Heart right ventricle (tissue), 16 donors: ENCODE measurements at regions not wholly inside any gene's neighbourhood (a gene's known extent, or its start where the extent isn't known, plus 50 kb on each side); places are given as distances from the start of the nearest gene placed in this dataset.

Experiments used
- ATAC-seq, 8 donors: fragments of 200-7000 bp; cut with Tn5 transposase; one replicate each; pipeline ENCODE4 v1.9.1; 2020; ENCODE audit warnings: mild to moderate bottlenecking in 8 of 8, moderate library complexity in 8 of 8, moderate number of reproducible peaks in 1 of 8
- DNase-seq, 2 donors: peaks; one replicate each; pipeline ENCODE4 v3.0.0-alpha.2; 2020
- H3K27ac ChIP-seq, 10 donors: fragments of 200-600 bp; sonication (generic) in 2 of 10; one replicate each; pipeline versions ENCODE4 v1.5.0 to v1.8.0; 2020 to 2022; ENCODE audit warnings: mild to moderate bottlenecking in 3 of 10
- H3K27me3 ChIP-seq, 7 donors: fragments of 200-600 bp; one replicate each; pipeline ENCODE4 v1.8.0; 2021 to 2022; ENCODE audit warnings: mild to moderate bottlenecking in 2 of 7
- H3K36me3 ChIP-seq, 9 donors: fragments of 200-600 bp; sonication (generic) in 1 of 9; one replicate each; pipeline versions ENCODE4 v1.5.0 to v1.8.0; 2020 to 2022; ENCODE audit warnings: mild to moderate bottlenecking in 2 of 9
- H3K4me1 ChIP-seq, 9 donors: fragments of 200-600 bp; sonication (generic) in 1 of 9; one replicate each; pipeline versions ENCODE4 v1.5.0 to v1.8.0; 2020 to 2022; ENCODE audit warnings: mild to moderate bottlenecking in 4 of 9
- H3K4me3 ChIP-seq, 10 donors: fragments of 200-600 bp; sonication (generic) in 2 of 10; one replicate each; pipeline versions ENCODE4 v1.5.0 to v1.8.0; 2020 to 2022; ENCODE audit warnings: mild to moderate bottlenecking in 7 of 10, moderate library complexity in 2 of 10
- H3K9me3 ChIP-seq, 11 donors: fragments of 200-600 bp in 10 of 11; sonication (generic) in 2 of 11; one replicate each; pipeline versions ENCODE4 v1.5.0 to v1.8.0; 2013 to 2022; ENCODE audit warnings: mild to moderate bottlenecking in 2 of 11, control low read depth in 1 of 11, moderate library complexity in 1 of 11
- WGBS, 2 donors: extraction: QIAGEN DNeasy Blood & Tissue Kit; methylation state at CpG; one replicate each; pipeline ENCODE4 v1.1.7; 2013; ENCODE audit warnings: inconsistent platforms in 1 of 2; 5-methylcytosine and 5-hydroxymethylcytosine counted together
- intact Hi-C, 10 donors: fragments of 100-400 bp; cut with DNase I; formaldehyde crosslinking; loops; one replicate each; pipeline versions ENCODE4 v1.11.1 to v1.14.2; 2022
- TF ChIP-seq, protein P1 (sequence below), 9 donors: fragments of 200-600 bp; sonication (generic) in 2 of 9; IDR thresholded peaks; one replicate each; pipeline versions ENCODE4 v1.5.0 to v1.8.0; 2021 to 2022; ENCODE audit warnings: antibody characterized with exemption in 9 of 9, mild to moderate bottlenecking in 5 of 9, moderate library complexity in 1 of 9
- donor health status: Arrhythmogenic right ventricular cardiomyopathy.
- donor health status: ischemic (EF 13 %, LVEDD 7.1; RV severe dilation, severe dysfunction).
- donor health status: healthy with polysubstance abuse.
- donor health status: DM: no; HTN: yes; CAD: no.
- donor health status: DM: no; HTN: no; CAD: no.
- donor health status: ischemic (EF 25% LVEDD 6.9; RV normal size, moderate dysfunction).
- donor health status: ischemic (EF 25% LVEDD 5.7; RV mildly dilated, moderate dysfunction).
- donor health status: healthy.
- donor health status: DM: yes; HTN: yes; CAD: no.
- donor health status: Ischemic cardiomyopathy.
- donor health status: ischemic (EF 35%, LVEDD 5.7; RV mildly dilated, moderate dysfunction).
- donor health status: nonischemic (EF 11% LVEDD 7.7; RV severe dilation, severe dysfunction).
- donor health status: DM: yes; HTN: yes; CAD: no.
- donor health status: PGD.
- donor health status: ischemic (EF 29% LVEDD 5.4; RV normal size, mild dysfunction).
- donor health status: nonischemic (EF 23%, LVEDD 6.1; RV moderate dilation, normal function).

DNA sequence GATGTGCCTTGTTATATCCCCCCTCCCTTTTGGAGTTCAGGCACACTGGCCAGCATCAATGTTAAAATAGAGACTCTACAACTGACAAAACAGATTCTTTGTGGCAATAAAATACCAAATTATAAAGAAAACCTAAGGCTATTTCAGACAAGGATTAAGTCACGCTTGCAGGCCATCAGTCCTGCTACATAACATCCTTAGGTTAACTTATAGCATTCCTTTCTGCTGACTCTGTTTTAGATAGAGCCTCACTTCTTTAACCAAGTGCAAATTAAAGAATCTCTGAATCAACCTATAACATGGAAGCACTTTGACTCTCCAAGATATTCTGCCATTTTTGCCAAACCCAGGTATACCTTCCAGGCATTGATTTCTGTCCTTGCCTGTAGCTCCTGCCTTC lies 784.6 kb downstream of the RNF144A start:
- intact Hi-C loops, result no loop called here
- DNase-seq, result no peak
- WGBS, 2 donors, result 90 to 95% methylated on average over 1 of the region's 1 CpG
- no peaks in the 10 kb centered on the region for H3K27me3 ChIP-seq
- TF ChIP-seq, protein P1, sequence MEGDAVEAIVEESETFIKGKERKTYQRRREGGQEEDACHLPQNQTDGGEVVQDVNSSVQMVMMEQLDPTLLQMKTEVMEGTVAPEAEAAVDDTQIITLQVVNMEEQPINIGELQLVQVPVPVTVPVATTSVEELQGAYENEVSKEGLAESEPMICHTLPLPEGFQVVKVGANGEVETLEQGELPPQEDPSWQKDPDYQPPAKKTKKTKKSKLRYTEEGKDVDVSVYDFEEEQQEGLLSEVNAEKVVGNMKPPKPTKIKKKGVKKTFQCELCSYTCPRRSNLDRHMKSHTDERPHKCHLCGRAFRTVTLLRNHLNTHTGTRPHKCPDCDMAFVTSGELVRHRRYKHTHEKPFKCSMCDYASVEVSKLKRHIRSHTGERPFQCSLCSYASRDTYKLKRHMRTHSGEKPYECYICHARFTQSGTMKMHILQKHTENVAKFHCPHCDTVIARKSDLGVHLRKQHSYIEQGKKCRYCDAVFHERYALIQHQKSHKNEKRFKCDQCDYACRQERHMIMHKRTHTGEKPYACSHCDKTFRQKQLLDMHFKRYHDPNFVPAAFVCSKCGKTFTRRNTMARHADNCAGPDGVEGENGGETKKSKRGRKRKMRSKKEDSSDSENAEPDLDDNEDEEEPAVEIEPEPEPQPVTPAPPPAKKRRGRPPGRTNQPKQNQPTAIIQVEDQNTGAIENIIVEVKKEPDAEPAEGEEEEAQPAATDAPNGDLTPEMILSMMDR (IDR thresholded peaks at IDR 0.05), result no peak
- no peak overlapping the region for H3K27ac ChIP-seq
- H3K9me3 ChIP-seq, result peaks cover 0 to 2% (median 0%) of the 10 kb centered on the region in 11 donors
- H3K36me3 ChIP-seq, result no peaks in the 10 kb centered on the region
- ATAC-seq, result no peak
- peaks cover 0 to 7% (median 0%) of the 10 kb centered on the region in 9 donors for H3K4me1 ChIP-seq
- no peak overlapping the region for H3K4me3 ChIP-seq

DNA sequence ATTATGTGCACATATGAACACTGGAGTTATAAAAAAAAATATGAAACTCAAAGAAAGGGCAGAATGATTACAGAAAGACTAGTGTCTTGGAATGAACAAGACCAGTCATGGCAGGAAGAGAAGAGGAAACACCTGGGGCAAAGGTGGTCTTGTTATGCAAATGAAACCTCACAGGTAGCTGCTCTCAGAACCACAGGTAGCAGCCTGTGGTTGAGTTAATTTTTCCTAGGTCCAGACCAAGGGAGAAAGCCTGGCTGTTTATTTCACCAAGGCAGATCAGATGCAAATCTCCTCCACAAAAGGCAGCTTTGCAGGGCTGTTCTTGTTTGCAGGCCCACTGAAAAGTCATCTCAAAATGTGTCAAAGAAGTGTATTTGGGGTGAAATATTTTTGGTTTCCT lies 785.8 kb downstream of the RNF144A start:
- DNase-seq, result no peak
- H3K27ac ChIP-seq, result no peak overlapping the region

DNA sequence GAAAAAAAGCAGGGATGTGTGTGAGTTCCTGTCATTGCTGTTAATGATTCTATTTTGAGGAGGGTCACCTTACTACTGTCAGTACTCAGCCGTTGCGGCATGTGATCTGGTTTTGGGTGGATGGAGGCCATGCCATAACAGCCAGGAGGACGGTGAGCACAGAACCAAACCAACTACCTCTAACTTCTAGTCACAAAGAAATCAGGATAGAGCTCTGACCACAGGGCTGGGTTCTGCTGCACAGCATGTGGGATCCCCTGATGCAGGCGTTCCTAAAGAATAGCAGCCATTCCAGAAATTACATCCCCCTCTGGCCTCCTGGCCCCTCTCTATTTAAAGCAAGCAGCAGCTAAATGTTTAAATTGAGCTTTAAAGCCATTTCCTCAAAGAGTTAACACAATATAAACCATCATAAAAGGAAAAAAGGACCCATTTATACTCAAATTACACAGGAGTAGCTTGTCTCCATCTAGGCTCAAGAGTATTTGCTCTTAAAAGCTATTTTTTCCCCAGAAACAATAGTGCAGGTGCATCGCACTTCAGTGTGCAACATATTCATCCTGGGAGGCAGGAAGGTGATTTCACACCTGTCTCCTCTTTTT lies 786.4 kb downstream of the RNF144A start:
- TF ChIP-seq, protein P1 (IDR thresholded peaks at IDR 0.05), result no peak
- peak in 3 of 8 donors; percentile 46 to 68 (median 54) for ATAC-seq

More for the DNA sequence above, 785.8 kb downstream of the RNF144A start:
- intact Hi-C loops, result no loop called here
- Histone ChIP-seq H3K9me3 (peaks cover 0 to 2% (median 0%) of the 10 kb centered on the region in 11 donors), H3K4me3 (no peak overlapping the region), H3K36me3 (no peaks in the 10 kb centered on the region), H3K27me3 (no peaks in the 10 kb centered on the region), H3K4me1 (peaks cover 0 to 7% (median 0%) of the 10 kb centered on the region in 9 donors)
- ATAC-seq, result no peak
- TF ChIP-seq, protein P1 (IDR thresholded peaks at IDR 0.05), result no peak

DNA sequence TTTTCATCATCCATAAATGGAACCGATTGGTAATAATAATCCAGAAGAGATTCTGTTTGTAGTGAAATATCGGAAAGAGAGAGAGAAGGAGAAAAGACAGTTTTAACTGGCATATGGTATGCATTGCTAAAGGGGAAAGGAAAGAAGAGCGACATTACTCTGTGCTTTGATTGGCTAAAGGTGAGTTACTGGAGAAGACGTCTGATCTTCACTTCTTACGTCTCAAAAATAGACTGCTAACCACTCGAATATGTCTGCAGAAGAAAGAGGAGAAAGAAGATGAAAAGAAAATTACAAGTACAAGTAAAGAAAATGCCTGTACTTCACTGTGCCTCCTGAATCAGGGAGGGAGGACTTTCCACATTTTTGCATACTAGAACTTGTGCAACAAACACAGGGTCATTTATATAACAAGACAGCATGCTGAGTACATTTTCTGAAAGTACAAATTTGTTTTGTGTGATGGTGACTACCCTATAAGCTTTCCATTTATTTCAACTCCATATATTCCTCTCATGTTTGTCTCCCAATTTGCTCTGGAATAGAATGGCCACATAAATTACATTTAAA lies 787.2 kb downstream of the RNF144A start:
- 73 to 74% methylated on average over 6 of the region's 6 CpGs for WGBS, 2 donors
- Histone ChIP-seq H3K36me3 (no peaks in the 10 kb centered on the region), H3K4me1 (peaks cover 0 to 7% (median 0%) of the 10 kb centered on the region in 9 donors), H3K4me3 (no peak overlapping the region), H3K9me3 (peaks cover 0 to 2% (median 0%) of the 10 kb centered on the region in 11 donors), H3K27me3 (no peaks in the 10 kb centered on the region), H3K27ac (no peak overlapping the region)
- no peak for DNase-seq
- intact Hi-C loops, result no loop called here
- no peak for ATAC-seq
- TF ChIP-seq, protein P1 (IDR thresholded peaks at IDR 0.05), result no peak

More for the DNA sequence above, 786.4 kb downstream of the RNF144A start:
- no peak for DNase-seq
- Histone ChIP-seq H3K27me3 (no peaks in the 10 kb centered on the region), H3K36me3 (no peaks in the 10 kb centered on the region), H3K4me3 (no peak overlapping the region), H3K4me1 (peaks cover 0 to 7% (median 0%) of the 10 kb centered on the region in 9 donors), H3K9me3 (peaks cover 0 to 2% (median 0%) of the 10 kb centered on the region in 11 donors), H3K27ac (no peak overlapping the region)
- WGBS, 2 donors, result 49 to 58% methylated on average over 5 of the region's 5 CpGs
- intact Hi-C loops, result no loop called here
